IMR-90 (cell line): ENCODE measurements at regions not wholly inside any gene's neighbourhood (a gene's known extent, or its start where the extent isn't known, plus 50 kb on each side); places are given as distances from the start of the nearest gene placed in this dataset.

Experiments used
- ATAC-seq: fragments of 200-7000 bp; cut with Tn5 transposase; 2 replicates; pipeline ENCODE4 v1.9.1; 2020; ENCODE audit warnings: low read depth, mild to moderate bottlenecking, moderate library complexity
- BruUV-seq: library from RNA; stranded (reverse); fragments of 400-500 nt; replicated peaks from 2 replicates; lab custom pipeline; 2021; lab: Mats Ljungman, UMichigan
- CTCF ChIA-PET: fragments of 300-600 bp; formaldehyde crosslinking; extraction: SDS; loops from one replicate; lab custom pipeline; 2021; ENCODE audit warnings: antibody characterized with exemption; lab: Yijun Ruan, JAX
- POLR2A ChIA-PET: fragments of 300-600 bp; sonication (Branson Sonifier 250); formaldehyde crosslinking; loops from one replicate; lab custom pipeline; 2022; ENCODE audit warnings: antibody characterized with exemption; ENCODE audit not compliant: unreplicated experiment; lab: Charles Lee
- DNase-seq: peaks from one replicate; pipeline ENCODE4 v3.0.0; 2013
- H2AFZ ChIP-seq: replicated peaks from 2 replicates; pipeline ENCODE3; 2013; ENCODE audit warnings: low read length, mild to moderate bottlenecking; ENCODE audit not compliant: poor library complexity
- H2AK5ac ChIP-seq: 2 replicates; pipeline ENCODE4 v1.6.1; 2013; ENCODE audit warnings: low read depth, low read length, inconsistent platforms
- H2AK9ac ChIP-seq: replicated peaks from 2 replicates; pipeline ENCODE3; 2013; ENCODE audit warnings: mild to moderate bottlenecking, low read depth, low read length, moderate library complexity; ENCODE audit not compliant: poor library complexity
- H2BK120ac ChIP-seq: 2 replicates; pipeline ENCODE4 v1.6.1; 2013; ENCODE audit warnings: low read depth, low read length, inconsistent platforms
- H2BK15ac ChIP-seq: 3 replicates; pipeline ENCODE4 v1.6.1; 2013; ENCODE audit warnings: low read depth, low read length, inconsistent platforms
- H2BK20ac ChIP-seq: 2 replicates; pipeline ENCODE4 v1.6.1; 2013; ENCODE audit warnings: low read depth, mild to moderate bottlenecking, inconsistent platforms, low read length, moderate library complexity
- H2BK5ac ChIP-seq: 2 replicates; pipeline ENCODE4 v1.6.1; 2013; ENCODE audit warnings: mild to moderate bottlenecking, low read depth, low read length, inconsistent platforms; ENCODE audit not compliant: poor library complexity, severe bottlenecking
- H3K14ac ChIP-seq: replicated peaks from 2 replicates; pipeline ENCODE4 v1.6.1; 2013; ENCODE audit warnings: low read depth, low read length, inconsistent platforms
- H3K18ac ChIP-seq: 2 replicates; pipeline ENCODE4 v1.6.1; 2013; ENCODE audit warnings: low read depth, low read length, control low read depth
- H3K23ac ChIP-seq: 2 replicates; pipeline ENCODE4 v1.6.1; 2013; ENCODE audit warnings: low read depth, low read length, inconsistent platforms
- H3K27ac ChIP-seq: 2 replicates; pipeline ENCODE4 v1.5.1; 2013; ENCODE audit warnings: mild to moderate bottlenecking, control low read depth, low read length; ENCODE audit not compliant: insufficient read depth
- H3K27me3 ChIP-seq: 2 replicates; pipeline ENCODE4 v1.6.1; 2013; ENCODE audit warnings: low read length; ENCODE audit not compliant: control insufficient read depth, insufficient read depth
- H3K36me3 ChIP-seq: 2 replicates; pipeline ENCODE4 v1.6.1; 2013; ENCODE audit warnings: low read length, mixed read lengths; ENCODE audit not compliant: control insufficient read depth, insufficient read depth
- H3K4ac ChIP-seq: 2 replicates; pipeline ENCODE4 v1.6.1; 2013; ENCODE audit warnings: low read depth, low read length, inconsistent platforms
- H3K4me1 ChIP-seq: 2 replicates; pipeline ENCODE4 v1.6.1; 2013; ENCODE audit warnings: low read length, mixed read lengths; ENCODE audit not compliant: control insufficient read depth, insufficient read depth
- H3K4me2 ChIP-seq: 2 replicates; pipeline ENCODE4 v1.6.1; 2013; ENCODE audit warnings: low read depth, mild to moderate bottlenecking, control low read depth, low read length, moderate library complexity
- H3K4me3 ChIP-seq: 2 replicates; pipeline ENCODE4 v1.5.1; 2013; ENCODE audit warnings: low read depth, mild to moderate bottlenecking, control low read depth, low read length, moderate library complexity; ENCODE audit not compliant: insufficient read depth
- H3K56ac ChIP-seq: 2 replicates; pipeline ENCODE4 v1.6.1; 2013; ENCODE audit warnings: low read length, inconsistent platforms; ENCODE audit not compliant: insufficient read depth; ENCODE audit errors: extremely low read depth
- H3K79me1 ChIP-seq, 2 experiments: 2 replicates each; pipeline ENCODE4 v1.6.1; 2013; ENCODE audit warnings: low read length in 2 of 2, inconsistent platforms in 1 of 2, low read depth in 1 of 2
- H3K9ac ChIP-seq: 2 replicates; pipeline ENCODE4 v1.6.1; 2013; ENCODE audit warnings: low read depth, low read length, control low read depth
- H3K9me1 ChIP-seq: 2 replicates; pipeline ENCODE4 v1.6.1; 2013; ENCODE audit warnings: low read length, inconsistent platforms; ENCODE audit not compliant: insufficient read depth
- H3K9me3 ChIP-seq: 2 replicates; pipeline ENCODE4 v1.6.1; 2013; ENCODE audit warnings: low read length; ENCODE audit not compliant: control insufficient read depth, insufficient read depth
- H4K20me1 ChIP-seq: 2 replicates; pipeline ENCODE4 v1.6.1; 2013; ENCODE audit warnings: low read length, inconsistent platforms; ENCODE audit not compliant: insufficient read depth
- H4K5ac ChIP-seq: 2 replicates; pipeline ENCODE4 v1.6.1; 2013; ENCODE audit warnings: mild to moderate bottlenecking, low read depth, low read length, control low read depth
- H4K8ac ChIP-seq, 2 experiments: 2 replicates each; pipeline ENCODE4 v1.6.1; 2013; ENCODE audit warnings: low read depth in 2 of 2, low read length in 2 of 2, control low read depth in 1 of 2, inconsistent platforms in 1 of 2
- H4K91ac ChIP-seq: 2 replicates; pipeline ENCODE4 v1.6.1; 2013; ENCODE audit warnings: low read depth, low read length, inconsistent platforms; ENCODE audit not compliant: insufficient read depth
- BHLHE40 ChIP-seq: fragments of 150-350 bp; IDR thresholded peaks from 2 replicates; pipeline ENCODE4 v1.6.1; 2016; ENCODE audit warnings: mild to moderate bottlenecking, low read depth, low read length
- CEBPB ChIP-seq: IDR thresholded peaks from 2 replicates; pipeline ENCODE4 v1.6.1; 2012; ENCODE audit warnings: low read depth, low read length, improper control_type of control experiment
- CHD1 ChIP-seq: IDR thresholded peaks from 2 replicates; pipeline ENCODE4 v1.6.1; 2012; ENCODE audit warnings: low read depth, low read length, improper control_type of control experiment
- FOS ChIP-seq: fragments of 150-350 bp; IDR thresholded peaks from 2 replicates; pipeline ENCODE4 v1.6.1; 2016; ENCODE audit warnings: low read depth, low read length
- MAFK ChIP-seq: IDR thresholded peaks from 2 replicates; pipeline ENCODE4 v1.6.1; 2012; ENCODE audit warnings: low read depth, low read length, improper control_type of control experiment
- MAZ ChIP-seq: IDR thresholded peaks from 2 replicates; pipeline ENCODE4 v1.6.1; 2012; ENCODE audit warnings: low read depth, mild to moderate bottlenecking, low read length, improper control_type of control experiment, moderate library complexity, borderline replicate concordance
- MXI1 ChIP-seq: IDR thresholded peaks from 2 replicates; pipeline ENCODE4 v1.6.1; 2012; ENCODE audit warnings: low read depth, mild to moderate bottlenecking, low read length, moderate library complexity, borderline replicate concordance
- NFE2L2 ChIP-seq: fragments of 150-350 bp; IDR thresholded peaks from 2 replicates; pipeline ENCODE4 v1.6.1; 2016; ENCODE audit warnings: low read depth, mild to moderate bottlenecking, low read length
- POLR2A ChIP-seq: IDR thresholded peaks from 2 replicates; pipeline ENCODE4 v1.6.1; 2012; ENCODE audit warnings: mild to moderate bottlenecking, low read depth, low read length
- RAD21 ChIP-seq: IDR thresholded peaks from 2 replicates; pipeline ENCODE4 v1.6.1; 2012; ENCODE audit warnings: low read length, improper control_type of control experiment
- RCOR1 ChIP-seq: IDR thresholded peaks from 2 replicates; pipeline ENCODE4 v1.6.1; 2012; ENCODE audit warnings: mild to moderate bottlenecking, low read length, improper control_type of control experiment; ENCODE audit not compliant: insufficient replicate concordance
- SMC3 ChIP-seq: fragments of 150-350 bp; IDR thresholded peaks from 2 replicates; pipeline ENCODE4 v1.6.1; 2016; ENCODE audit warnings: low read depth, mild to moderate bottlenecking, antibody characterized with exemption, low read length, moderate library complexity
- WGBS, 2 experiments: methylation state at CpG; one replicate each; pipeline versions ENCODE4 v1.1.5 to v1.1.7; 2013; ENCODE audit warnings: missing lambda C conversion rate in 2 of 2; ENCODE audit not compliant: insufficient read length in 1 of 2; ENCODE audit errors: extremely low coverage in 2 of 2; 5-methylcytosine and 5-hydroxymethylcytosine counted together
- dilution Hi-C: fragments of 300-500 bp; cut with HindIII; formaldehyde crosslinking; loops from one replicate; pipeline ENCODE4 v1.14.3; 2018; ENCODE audit warnings: low sequenced_read_pairs; ENCODE audit not compliant: unreplicated experiment
- in situ Hi-C: fragments of 300-500 bp; cut with MboI; formaldehyde crosslinking; loops from 3 replicates; pipeline ENCODE4 v1.14.3; 2019; ENCODE audit warnings: low sequenced_read_pairs, inconsistent platforms, mixed read lengths
- intact Hi-C: fragments of 100-400 bp; cut with micrococcal nuclease; formaldehyde crosslinking; loops from 2 replicates; pipeline ENCODE4 v1.10.0; 2022
- TF ChIP-seq, protein P1 (sequence below): fragments of 150-350 bp; IDR thresholded peaks from 2 replicates; pipeline ENCODE4 v1.6.1; 2017; ENCODE audit warnings: mild to moderate bottlenecking, antibody characterized with exemption, low read length, low read depth
- TF ChIP-seq, protein P2 (sequence below): conservative IDR thresholded peaks from 2 replicates; pipeline ENCODE4 v1.5.1; 2012; ENCODE audit warnings: mild to moderate bottlenecking, low read depth, low read length, improper control_type of control experiment
- TF ChIP-seq, protein P3 (sequence below): fragments of 150-350 bp; IDR thresholded peaks from 2 replicates; pipeline ENCODE4 v1.6.1; 2016; ENCODE audit warnings: low read depth, mild to moderate bottlenecking, low read length, moderate library complexity, borderline replicate concordance

DNA sequence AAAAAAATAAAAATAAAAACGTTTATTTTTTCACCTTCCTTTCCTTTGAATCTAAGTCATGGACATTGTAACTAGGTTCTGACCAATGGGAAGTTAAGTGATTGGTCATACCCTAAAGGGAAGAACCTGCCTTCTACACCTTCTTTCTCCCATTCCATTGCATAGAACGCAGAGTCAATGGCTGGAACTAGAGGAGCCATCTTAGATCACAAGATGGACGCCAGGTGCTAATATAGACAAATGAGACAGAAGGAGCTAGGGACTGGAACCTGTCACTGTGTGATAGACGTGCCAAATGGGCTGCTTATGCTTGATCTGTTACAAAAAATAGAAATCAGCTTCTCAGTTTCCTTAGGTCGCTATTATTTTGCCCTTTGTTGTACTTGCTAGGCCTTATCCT lies 606.6 kb downstream of the MED13L start:
- BruUV-seq, result no TSS peak
- ChIA-PET POLR2A (no interaction called here), CTCF (interaction anchor here (0.5 to 0.8 kb wide), 2 partner anchors 10 to 15 kb away, joined by 3 read pairs; no protein-coding TSS in a partner anchor)
- Histone ChIP-seq H4K8ac (no peak overlapping the region), H3K4me2 (no peak overlapping the region), H3K9me1 (no peaks in the 10 kb centered on the region), H2BK5ac (no peak overlapping the region), H3K36me3 (no peaks in the 10 kb centered on the region), H3K79me1 (no peaks in the 10 kb centered on the region), H3K23ac (no peak overlapping the region), H3K9me3 (no peaks in the 10 kb centered on the region), H3K4ac (no peak overlapping the region), H2BK120ac (no peak overlapping the region), H2AFZ (no peak overlapping the region), H3K4me3 (no peak overlapping the region), H3K9ac (no peak overlapping the region), H2BK15ac (no peak overlapping the region), H4K91ac (no peak overlapping the region), H4K5ac (no peak overlapping the region), H3K14ac (no peak overlapping the region), H2BK20ac (no peak overlapping the region), H2AK5ac (no peak overlapping the region), H3K27ac (no peak overlapping the region), H3K27me3 (no peaks in the 10 kb centered on the region), H4K20me1 (no peaks in the 10 kb centered on the region), H2AK9ac (no peak overlapping the region), H3K18ac (no peak overlapping the region), H3K4me1 (no peaks in the 10 kb centered on the region), H3K56ac (no peak overlapping the region)
- no CpG with 5 or more reads among the region's 5 CpGs for WGBS, 2 experiments
- TF ChIP-seq MAZ, result no peak
- TF ChIP-seq BHLHE40, result no peak
- TF ChIP-seq NFE2L2, result no peak
- TF ChIP-seq FOS, result no peak
- no peak for TF ChIP-seq SMC3
- TF ChIP-seq, protein P1, sequence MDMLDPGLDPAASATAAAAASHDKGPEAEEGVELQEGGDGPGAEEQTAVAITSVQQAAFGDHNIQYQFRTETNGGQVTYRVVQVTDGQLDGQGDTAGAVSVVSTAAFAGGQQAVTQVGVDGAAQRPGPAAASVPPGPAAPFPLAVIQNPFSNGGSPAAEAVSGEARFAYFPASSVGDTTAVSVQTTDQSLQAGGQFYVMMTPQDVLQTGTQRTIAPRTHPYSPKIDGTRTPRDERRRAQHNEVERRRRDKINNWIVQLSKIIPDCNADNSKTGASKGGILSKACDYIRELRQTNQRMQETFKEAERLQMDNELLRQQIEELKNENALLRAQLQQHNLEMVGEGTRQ, result no peak
- TF ChIP-seq RCOR1, result no peak
- no peak for TF ChIP-seq CEBPB
- no peak for TF ChIP-seq CHD1
- TF ChIP-seq, protein P2, sequence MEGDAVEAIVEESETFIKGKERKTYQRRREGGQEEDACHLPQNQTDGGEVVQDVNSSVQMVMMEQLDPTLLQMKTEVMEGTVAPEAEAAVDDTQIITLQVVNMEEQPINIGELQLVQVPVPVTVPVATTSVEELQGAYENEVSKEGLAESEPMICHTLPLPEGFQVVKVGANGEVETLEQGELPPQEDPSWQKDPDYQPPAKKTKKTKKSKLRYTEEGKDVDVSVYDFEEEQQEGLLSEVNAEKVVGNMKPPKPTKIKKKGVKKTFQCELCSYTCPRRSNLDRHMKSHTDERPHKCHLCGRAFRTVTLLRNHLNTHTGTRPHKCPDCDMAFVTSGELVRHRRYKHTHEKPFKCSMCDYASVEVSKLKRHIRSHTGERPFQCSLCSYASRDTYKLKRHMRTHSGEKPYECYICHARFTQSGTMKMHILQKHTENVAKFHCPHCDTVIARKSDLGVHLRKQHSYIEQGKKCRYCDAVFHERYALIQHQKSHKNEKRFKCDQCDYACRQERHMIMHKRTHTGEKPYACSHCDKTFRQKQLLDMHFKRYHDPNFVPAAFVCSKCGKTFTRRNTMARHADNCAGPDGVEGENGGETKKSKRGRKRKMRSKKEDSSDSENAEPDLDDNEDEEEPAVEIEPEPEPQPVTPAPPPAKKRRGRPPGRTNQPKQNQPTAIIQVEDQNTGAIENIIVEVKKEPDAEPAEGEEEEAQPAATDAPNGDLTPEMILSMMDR, result no peak
- no peak for TF ChIP-seq MXI1
- no peak for TF ChIP-seq POLR2A
- TF ChIP-seq, protein P3, sequence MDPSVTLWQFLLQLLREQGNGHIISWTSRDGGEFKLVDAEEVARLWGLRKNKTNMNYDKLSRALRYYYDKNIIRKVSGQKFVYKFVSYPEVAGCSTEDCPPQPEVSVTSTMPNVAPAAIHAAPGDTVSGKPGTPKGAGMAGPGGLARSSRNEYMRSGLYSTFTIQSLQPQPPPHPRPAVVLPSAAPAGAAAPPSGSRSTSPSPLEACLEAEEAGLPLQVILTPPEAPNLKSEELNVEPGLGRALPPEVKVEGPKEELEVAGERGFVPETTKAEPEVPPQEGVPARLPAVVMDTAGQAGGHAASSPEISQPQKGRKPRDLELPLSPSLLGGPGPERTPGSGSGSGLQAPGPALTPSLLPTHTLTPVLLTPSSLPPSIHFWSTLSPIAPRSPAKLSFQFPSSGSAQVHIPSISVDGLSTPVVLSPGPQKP, result no peak
- no peak for TF ChIP-seq MAFK
- TF ChIP-seq RAD21, result no peak
- ATAC-seq (no peak), DNase-seq (no peak)
- in situ Hi-C loops (no loop called here), dilution Hi-C loops (no loop called here), intact Hi-C loops (no loop called here)
